CD8-positive, alpha-beta memory T cell (primary cell): ENCODE measurements at regions not wholly inside any gene's neighbourhood (a gene's known extent, or its start where the extent isn't known, plus 50 kb on each side); places are given as distances from the start of the nearest gene placed in this dataset.

Experiments
- CTCF ChIA-PET: fragments of 350-600 bp; sonication (Branson Sonifier 250); formaldehyde crosslinking; loops from one replicate; lab custom pipeline; 2021; ENCODE audit warnings: antibody characterized with exemption; lab: Charles Lee
- POLR2A ChIA-PET: fragments of 350-600 bp; sonication (Branson Sonifier 250); formaldehyde crosslinking; loops from one replicate; lab custom pipeline; 2021; ENCODE audit warnings: antibody characterized with exemption; lab: Charles Lee
- DNase-seq, 5 donors: peaks; one replicate each; pipeline versions ENCODE4 v3.0.0 to v3.0.0-alpha.2; 2020 to 2022; ENCODE audit warnings: mixed read lengths in 1 of 5
- H3K27ac ChIP-seq: one replicate; pipeline ENCODE4 v1.7.0; 2013; ENCODE audit warnings: low read depth, mild to moderate bottlenecking, low read length, moderate library complexity
- H3K27me3 ChIP-seq: 2 replicates; pipeline ENCODE4 v1.7.0; 2013; ENCODE audit warnings: low read length, mild to moderate bottlenecking; ENCODE audit not compliant: insufficient read depth, poor library complexity, severe bottlenecking
- H3K36me3 ChIP-seq: 2 replicates; pipeline ENCODE4 v1.7.0; 2013; ENCODE audit warnings: mild to moderate bottlenecking, low read length, moderate library complexity; ENCODE audit not compliant: insufficient read depth
- H3K4me1 ChIP-seq: 2 replicates; pipeline ENCODE4 v1.7.0; 2013; ENCODE audit warnings: mild to moderate bottlenecking, low read length, moderate library complexity; ENCODE audit not compliant: insufficient read depth
- H3K4me3 ChIP-seq: 2 replicates; pipeline ENCODE4 v1.7.0; 2013; ENCODE audit warnings: mild to moderate bottlenecking, low read length
- H3K9me3 ChIP-seq: 2 replicates; pipeline ENCODE4 v1.7.0; 2013; ENCODE audit warnings: mild to moderate bottlenecking, low read length
- H3K27ac Mint-ChIP-seq, 8 donors: one replicate each; pipeline ENCODE4 v1.8.0; 2020 to 2021; ENCODE audit warnings: mixed read lengths in 8 of 8, mild to moderate bottlenecking in 6 of 8, inconsistent platforms in 3 of 8, moderate library complexity in 3 of 8
- H3K27me3 Mint-ChIP-seq, 2 donors: one replicate each; pipeline ENCODE4 v1.8.0; 2020 to 2021; ENCODE audit warnings: mixed read lengths in 2 of 2, mild to moderate bottlenecking in 1 of 2, moderate library complexity in 1 of 2
- H3K36me3 Mint-ChIP-seq, 3 donors: one replicate each; pipeline ENCODE4 v1.8.0; 2020 to 2021; ENCODE audit warnings: mixed read lengths in 3 of 3, inconsistent platforms in 1 of 3, mild to moderate bottlenecking in 1 of 3
- H3K4me1 Mint-ChIP-seq, 3 donors: one replicate each; pipeline ENCODE4 v1.8.0; 2020 to 2021; ENCODE audit warnings: mixed read lengths in 3 of 3, inconsistent platforms in 1 of 3, mild to moderate bottlenecking in 1 of 3
- H3K4me3 Mint-ChIP-seq, 7 donors: one replicate each; pipeline ENCODE4 v1.8.0; 2020 to 2021; ENCODE audit warnings: mixed read lengths in 7 of 7, mild to moderate bottlenecking in 6 of 7, moderate library complexity in 4 of 7, inconsistent platforms in 2 of 7
- H3K9me3 Mint-ChIP-seq, 5 donors: one replicate each; pipeline ENCODE4 v1.8.0; 2020 to 2022; ENCODE audit warnings: mixed read lengths in 5 of 5, mild to moderate bottlenecking in 3 of 5, moderate library complexity in 2 of 5, inconsistent platforms in 1 of 5

GRCh38 chr17:77379832-77380231, 239.1 kb downstream of the SEC14L1 start:
- Mint-ChIP-seq H3K4me1 (peaks cover 89 to 100% (median 99%) of the 10 kb centered on the region in 3 donors), H3K36me3 (peaks cover 0 to 26% (median 2%) of the 10 kb centered on the region in 3 donors), H3K27me3 (no peaks in the 10 kb centered on the region), H3K9me3 (no peaks in the 10 kb centered on the region), H3K27ac (peak overlapping the region in 4 of 8 donors; percentile 56 to 93 (median 78)), H3K4me3 (peak overlapping the region in 3 of 7 donors; percentile 22 to 41 (median 23))
- Histone ChIP-seq H3K27ac (no peak overlapping the region), H3K4me3 (no peak overlapping the region), H3K36me3 (no peaks in the 10 kb centered on the region), H3K27me3 (no peaks in the 10 kb centered on the region), H3K4me1 (peaks cover 96% of the 10 kb centered on the region), H3K9me3 (no peaks in the 10 kb centered on the region)
- CTCF ChIA-PET, result no interaction called here
- POLR2A ChIA-PET, result interaction anchor here (0.7 kb wide), 1 partner anchor 10 kb away, joined by 3 read pairs; no protein-coding TSS in a partner anchor
- DNase-seq, result no peak

DNA sequence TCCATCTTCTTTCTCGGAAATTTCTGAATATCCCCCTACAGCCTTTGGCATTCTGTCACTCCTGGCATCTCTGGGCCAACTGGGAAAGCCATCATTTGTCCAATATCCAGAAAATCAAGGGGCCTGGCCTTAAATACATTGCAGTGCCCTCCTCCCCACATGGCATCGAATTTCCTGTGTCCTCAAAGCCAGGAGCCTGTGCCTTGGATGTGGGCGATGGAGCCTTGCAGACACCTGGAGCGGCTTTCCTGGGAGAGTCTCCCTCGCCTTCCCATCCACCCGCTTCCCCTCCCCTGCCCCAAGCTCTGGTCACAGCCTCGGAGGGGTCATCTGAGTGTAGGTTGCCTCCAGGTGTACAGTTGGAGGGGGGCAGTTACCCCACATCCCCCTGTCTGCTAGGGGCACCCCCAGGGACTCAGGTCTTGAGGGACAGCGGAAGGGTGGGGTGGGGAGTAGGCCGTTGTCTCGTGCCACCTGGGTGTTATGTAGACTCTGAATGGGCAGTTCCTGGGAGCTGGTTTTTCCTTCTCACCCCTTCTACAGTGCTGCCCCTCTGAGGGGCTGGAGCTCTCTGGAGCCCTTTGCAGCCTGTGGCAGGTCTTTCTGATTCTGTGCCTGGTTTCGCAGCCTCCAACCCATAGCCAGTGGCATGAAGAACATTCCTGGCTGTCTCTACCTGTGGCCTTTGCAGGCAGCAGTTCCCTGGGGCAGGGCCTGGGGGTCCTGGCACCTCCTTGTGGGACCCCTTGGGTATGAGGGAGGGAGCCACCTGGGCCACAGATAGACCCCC, 239.8 kb downstream of the SEC14L1 start:
- Histone ChIP-seq H3K9me3 (no peaks in the 10 kb centered on the region), H3K27me3 (no peaks in the 10 kb centered on the region), H3K4me3 (no peak overlapping the region), H3K4me1 (peaks cover 96% of the 10 kb centered on the region), H3K36me3 (no peaks in the 10 kb centered on the region), H3K27ac (peak overlapping the region; percentile 24)
- Mint-ChIP-seq H3K4me3 (peak overlapping the region in 4 of 7 donors; percentile 32 to 81 (median 62)), H3K9me3 (no peaks in the 10 kb centered on the region), H3K27ac (peak overlapping the region in 6 of 8 donors; percentile 53 to 86 (median 64)), H3K27me3 (no peaks in the 10 kb centered on the region), H3K4me1 (peaks cover 86 to 98% (median 92%) of the 10 kb centered on the region in 3 donors), H3K36me3 (peaks cover 0 to 26% (median 2%) of the 10 kb centered on the region in 3 donors)
- ChIA-PET CTCF (interaction anchor here (2.6 to 3.6 kb wide), 3 partner anchors 10 to 49 kb away, joined by 12 to 27 read pairs (median 17); no protein-coding TSS in a partner anchor), POLR2A (interaction anchor here (0.7 kb wide), 1 partner anchor 11 kb away, joined by 3 read pairs; no protein-coding TSS in a partner anchor)
- DNase-seq, result peak in 1 of 5 donors; percentile 42

DNA sequence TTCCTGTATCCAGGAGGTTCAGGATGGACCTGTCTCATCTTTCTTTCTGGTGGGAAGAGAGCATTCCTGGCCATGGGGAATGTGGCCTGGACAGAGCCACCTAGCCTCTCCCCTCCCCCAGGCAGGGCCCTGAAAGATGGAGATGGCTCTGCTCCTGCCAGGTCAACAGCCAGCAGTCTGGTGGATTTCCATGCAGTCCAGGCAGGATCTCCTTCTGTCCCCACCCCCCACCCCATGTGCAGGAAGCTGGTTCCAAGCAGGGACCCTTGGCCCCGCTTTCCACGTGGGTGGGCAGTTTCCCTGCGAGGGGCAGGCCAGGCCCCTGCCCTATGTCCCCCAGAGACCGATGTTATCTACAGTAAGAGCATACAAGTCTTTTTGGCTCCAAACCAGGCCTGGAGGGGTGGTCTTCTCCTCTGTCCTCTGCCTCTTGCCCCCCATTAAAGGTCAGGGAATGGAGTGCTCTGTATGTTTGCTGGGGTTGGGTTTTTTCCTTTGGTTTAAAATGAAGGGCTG, 240.5 kb downstream of the SEC14L1 start:
- peaks cover 97% of the 10 kb centered on the region for H3K4me1 ChIP-seq
- no peaks in the 10 kb centered on the region for H3K27me3 ChIP-seq
- H3K27me3 Mint-ChIP-seq, result no peaks in the 10 kb centered on the region
- H3K9me3 ChIP-seq, result no peaks in the 10 kb centered on the region
- H3K9me3 Mint-ChIP-seq, result no peaks in the 10 kb centered on the region
- H3K27ac Mint-ChIP-seq, result peak overlapping the region; percentile 70 to 96 (median 90)
- peaks cover 0 to 23% (median 2%) of the 10 kb centered on the region in 3 donors for H3K36me3 Mint-ChIP-seq
- peak overlapping the region; percentile 24 for H3K27ac ChIP-seq
- peaks cover 86 to 98% (median 91%) of the 10 kb centered on the region in 3 donors for H3K4me1 Mint-ChIP-seq
- peak overlapping the region; percentile 53 to 81 (median 61) for H3K4me3 Mint-ChIP-seq
- ChIA-PET POLR2A (interaction anchor here (0.7 to 1.8 kb wide), 3 partner anchors 10 to 50 kb away, joined by 3 to 11 read pairs (median 7); no protein-coding TSS in a partner anchor), CTCF (interaction anchor here (0.8 to 3.6 kb wide), 11 partner anchors 10 to 293 kb away, joined by 3 to 27 read pairs (median 8); no protein-coding TSS in a partner anchor)
- no peak overlapping the region for H3K4me3 ChIP-seq
- no peaks in the 10 kb centered on the region for H3K36me3 ChIP-seq
- DNase-seq, result no peak

DNA sequence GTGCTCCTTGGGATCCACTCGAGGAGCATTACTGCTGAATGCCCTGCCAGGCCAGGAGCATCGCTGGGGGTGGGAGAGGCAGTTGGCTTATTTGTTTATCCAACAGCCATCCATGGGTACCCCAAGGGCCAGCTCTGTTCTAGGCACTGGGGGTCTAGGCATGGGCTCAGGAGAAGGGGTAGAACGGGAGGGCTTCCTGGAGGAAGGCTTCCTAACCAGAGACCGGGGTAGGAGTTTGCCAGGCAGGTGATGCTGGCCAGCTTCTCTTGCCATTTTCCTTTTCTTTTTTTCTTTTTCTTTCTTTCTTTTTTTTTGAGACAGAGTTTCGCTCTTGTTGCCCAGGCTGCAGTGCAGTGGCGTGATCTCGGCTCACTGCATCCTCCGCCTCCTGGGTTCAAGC, 241.0 kb downstream of the SEC14L1 start:
- H3K4me1 ChIP-seq, result peaks cover 98% of the 10 kb centered on the region
- peak overlapping the region; percentile 53 to 91 (median 78) for H3K4me3 Mint-ChIP-seq

DNA sequence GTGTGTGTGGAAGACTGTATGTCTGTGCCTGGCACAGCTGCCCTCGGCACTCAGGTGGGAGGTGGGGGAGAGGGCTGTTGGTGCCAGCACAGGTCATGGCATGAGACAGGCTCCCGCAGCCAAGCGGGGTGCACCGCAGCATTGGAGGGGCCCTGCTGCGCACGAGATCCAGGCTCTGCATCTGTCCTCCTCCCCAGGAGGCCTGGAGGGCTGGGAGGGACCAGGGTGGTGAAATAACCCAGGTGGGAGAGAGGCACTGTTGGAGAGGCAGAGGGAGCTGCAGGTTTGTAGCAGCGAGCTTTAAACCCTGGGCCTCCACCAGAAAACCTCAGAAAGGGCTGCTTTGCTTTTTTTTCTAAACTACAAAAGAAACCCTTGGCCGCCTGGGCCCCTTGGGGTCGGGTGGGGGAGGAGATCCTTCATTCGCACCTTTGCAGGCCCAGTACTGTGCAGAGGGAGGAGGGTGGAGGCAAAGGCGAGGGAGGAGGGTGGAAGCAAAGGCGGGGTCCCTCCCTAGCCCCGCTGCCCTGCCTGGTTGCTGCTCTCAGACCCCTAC, 241.7 kb downstream of the SEC14L1 start:
- peak overlapping the region; percentile 86 to 96 (median 91) for H3K27ac Mint-ChIP-seq
- peak overlapping the region; percentile 62 for H3K4me3 ChIP-seq
- peak in 3 of 5 donors; percentile 74 to 80 (median 77) for DNase-seq
- POLR2A ChIA-PET, result interaction anchor here (1.0 to 1.9 kb wide), 8 partner anchors 8 to 63 kb away, joined by 4 to 15 read pairs (median 6); no protein-coding TSS in a partner anchor
- no peaks in the 10 kb centered on the region for H3K27me3 Mint-ChIP-seq
- H3K4me1 Mint-ChIP-seq, result peaks cover 85 to 98% (median 91%) of the 10 kb centered on the region in 3 donors
- H3K9me3 Mint-ChIP-seq, result no peaks in the 10 kb centered on the region
- peak overlapping the region; percentile 32 to 91 (median 78) for H3K4me3 Mint-ChIP-seq
- H3K27ac ChIP-seq, result no peak overlapping the region
- H3K36me3 Mint-ChIP-seq, result peaks cover 0 to 24% (median 3%) of the 10 kb centered on the region in 3 donors
- CTCF ChIA-PET, result interaction anchor here (0.6 to 3.6 kb wide), 25 partner anchors 8 to 424 kb away, joined by 3 to 27 read pairs (median 4); no protein-coding TSS in a partner anchor
- no peaks in the 10 kb centered on the region for H3K36me3 ChIP-seq
- peaks cover 98% of the 10 kb centered on the region for H3K4me1 ChIP-seq
- H3K27me3 ChIP-seq, result no peaks in the 10 kb centered on the region
- no peaks in the 10 kb centered on the region for H3K9me3 ChIP-seq

More for the DNA sequence above, 241.0 kb downstream of the SEC14L1 start:
- Mint-ChIP-seq H3K27ac (peak overlapping the region; percentile 82 to 96 (median 90)), H3K36me3 (peaks cover 0 to 22% (median 0%) of the 10 kb centered on the region in 3 donors), H3K9me3 (no peaks in the 10 kb centered on the region), H3K4me1 (peaks cover 86 to 98% (median 91%) of the 10 kb centered on the region in 3 donors), H3K27me3 (no peaks in the 10 kb centered on the region)
- H3K27me3 ChIP-seq, result no peaks in the 10 kb centered on the region
- H3K4me3 ChIP-seq, result no peak overlapping the region
- H3K9me3 ChIP-seq, result no peaks in the 10 kb centered on the region
- no peak for DNase-seq
- ChIA-PET POLR2A (interaction anchor here (0.7 to 1.9 kb wide), 5 partner anchors 9 to 64 kb away, joined by 3 to 15 read pairs (median 7); no protein-coding TSS in a partner anchor), CTCF (interaction anchor here (0.6 to 3.6 kb wide), 17 partner anchors 9 to 425 kb away, joined by 3 to 27 read pairs (median 5); no protein-coding TSS in a partner anchor)
- no peak overlapping the region for H3K27ac ChIP-seq
- no peaks in the 10 kb centered on the region for H3K36me3 ChIP-seq

- Mint-ChIP-seq H3K4me3 (peak overlapping the region; percentile 32 to 91 (median 78)), H3K27ac (peak overlapping the region; percentile 87 to 96 (median 91)), H3K4me1 (peaks cover 81 to 95% (median 88%) of the 10 kb centered on the region in 3 donors), H3K9me3 (no peaks in the 10 kb centered on the region), H3K36me3 (peaks cover 0 to 24% (median 3%) of the 10 kb centered on the region in 3 donors), H3K27me3 (no peaks in the 10 kb centered on the region)
- Histone ChIP-seq H3K27ac (no peak overlapping the region), H3K36me3 (no peaks in the 10 kb centered on the region), H3K4me3 (peak overlapping the region; percentile 62), H3K27me3 (no peaks in the 10 kb centered on the region), H3K4me1 (peaks cover 94% of the 10 kb centered on the region), H3K9me3 (no peaks in the 10 kb centered on the region)
- ChIA-PET CTCF (interaction anchor here (0.8 to 3.6 kb wide), 21 partner anchors 8 to 295 kb away, joined by 3 to 27 read pairs (median 5); no protein-coding TSS in a partner anchor), POLR2A (interaction anchor here (1.0 to 1.9 kb wide), 7 partner anchors 8 to 58 kb away, joined by 4 to 15 read pairs (median 7); no protein-coding TSS in a partner anchor)
- DNase-seq, result no peak
These were observed 242.3 kb downstream of the SEC14L1 start for GRCh38 chr17:77382966-77383612.
